Pons (tissue), 1 donor: ENCODE measurements at regions not wholly inside any gene's neighbourhood (a gene's known extent, or its start where the extent isn't known, plus 50 kb on each side); places are given as distances from the start of the nearest gene placed in this dataset.
"Not testable (repeated sequence)": the region's sequence is repeated elsewhere in the genome, so short reads cannot be mapped to it uniquely, and the experiment has no call there.

Source experiments
- DNase-seq: peaks from one replicate; pipeline ENCODE4 v3.0.0-alpha.2; 2016; ENCODE audit warnings: low spot score

- DNase-seq = no peak
Measured at GRCh38 chr5:68991279-68992084, 102.3 kb upstream of the SLC30A5 start.

GRCh38 chr5:68994645-68995044 lies 99.2 kb upstream of the SLC30A5 start:
- DNase-seq = no peak

GRCh38 chr5:68995845-68996545 lies 97.8 kb upstream of the SLC30A5 start:
- no peak for DNase-seq

GRCh38 chr5:68999181-68999580 lies 94.6 kb upstream of the SLC30A5 start:
- DNase-seq = no peak

GRCh38 chr5:69000216-69000919 lies 93.4 kb upstream of the SLC30A5 start:
- no peak for DNase-seq

GRCh38 chr5:69000949-69001348 lies 92.9 kb upstream of the SLC30A5 start:
- DNase-seq = no peak

GRCh38 chr5:69001627-69002026 lies 92.2 kb upstream of the SLC30A5 start:
- DNase-seq = no peak

- no peak for DNase-seq
Measured at GRCh38 chr5:69004127-69004526, 89.7 kb upstream of the SLC30A5 start.

- no peak for DNase-seq
Measured at GRCh38 chr5:69004676-69005075, 89.1 kb upstream of the SLC30A5 start.

GRCh38 chr5:69006030-69006429 lies 87.8 kb upstream of the SLC30A5 start:
- DNase-seq = no peak

- DNase-seq = peak; percentile 4
Measured at GRCh38 chr5:69007163-69007562, 86.7 kb upstream of the SLC30A5 start.

- peak; percentile 65 for DNase-seq
Measured at GRCh38 chr5:69007726-69008368, 86.0 kb upstream of the SLC30A5 start.

GRCh38 chr5:69010476-69010875 lies 83.3 kb upstream of the SLC30A5 start:
- DNase-seq = no peak

- no peak for DNase-seq
Measured at GRCh38 chr5:69011910-69012309, 81.9 kb upstream of the SLC30A5 start.

- no peak for DNase-seq
Measured at GRCh38 chr5:69013481-69013880, 80.3 kb upstream of the SLC30A5 start.

- not testable (repeated sequence) for DNase-seq
Measured at GRCh38 chr5:69014007-69014406, 79.8 kb upstream of the SLC30A5 start.

GRCh38 chr5:69019668-69020375 lies 74.0 kb upstream of the SLC30A5 start:
- no peak for DNase-seq

- peak; percentile 75 for DNase-seq
Measured at GRCh38 chr5:69024241-69024651, 69.6 kb upstream of the SLC30A5 start.

- no peak for DNase-seq
Measured at GRCh38 chr5:69029292-69029691, 64.5 kb upstream of the SLC30A5 start.

GRCh38 chr5:69030358-69031062 lies 63.3 kb upstream of the SLC30A5 start:
- DNase-seq = peak; percentile 49

- DNase-seq = no peak
Measured at GRCh38 chr5:69032009-69032408, 61.8 kb upstream of the SLC30A5 start.
